ENCODE measurements at regions not wholly inside any gene's neighbourhood (a gene's known extent, or its start where the extent isn't known, plus 50 kb on each side); places are given as distances from the start of the nearest gene placed in this dataset.

DNA sequence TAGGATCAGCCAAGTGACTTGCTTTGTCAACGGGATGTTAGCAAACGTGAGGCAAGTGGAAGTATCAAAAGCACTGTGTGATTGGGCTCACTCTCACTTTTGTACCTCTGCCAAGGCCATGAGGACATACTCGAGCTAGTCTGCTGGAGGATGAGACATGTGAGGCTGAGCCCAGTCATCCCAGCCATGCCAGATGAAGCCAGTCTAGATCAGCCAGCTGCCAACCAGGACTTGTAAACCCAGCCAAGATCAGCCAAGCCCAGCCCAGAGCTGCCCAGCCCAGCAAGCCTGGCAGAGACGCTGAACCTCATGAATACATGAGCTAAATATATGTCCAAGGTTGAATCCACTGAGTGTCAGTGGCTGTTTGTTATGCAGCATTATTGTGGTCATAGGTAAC is 369.7 kb downstream of the MN1 start:
- H3K4me3 ChIP-seq (ENCODE audit: low read depth, low read length), result no peak overlapping the region
- no peak for DNase-seq (ENCODE audit: low read depth)
- no peak for TF ChIP-seq CTCF (IDR thresholded peaks at IDR 0.05; ENCODE audit: low read depth, low read length, missing control alignments)

DNA sequence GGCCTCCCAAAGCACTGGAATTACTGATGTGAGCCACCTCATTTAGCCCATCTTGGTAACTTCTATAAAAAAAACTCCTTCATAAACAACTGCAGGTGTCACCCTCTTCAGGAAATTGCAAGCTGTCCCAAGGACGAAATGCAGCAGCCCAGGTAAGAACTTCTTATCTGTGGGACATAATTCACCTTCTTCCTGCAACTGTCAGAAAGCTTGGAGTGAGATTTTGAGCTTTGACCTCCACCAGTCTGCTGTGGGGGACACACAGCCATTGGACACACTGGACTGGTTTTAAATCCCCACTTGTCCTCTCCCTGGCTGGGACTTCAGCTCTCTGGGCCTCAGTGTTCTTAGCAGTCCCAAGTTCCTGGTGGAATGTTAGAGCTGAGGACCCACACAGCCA is 368.5 kb downstream of the MN1 start:
- no peak for TF ChIP-seq CTCF (IDR thresholded peaks at IDR 0.05; ENCODE audit: low read depth, low read length, missing control alignments)
- H3K4me3 ChIP-seq (ENCODE audit: low read depth, low read length), result no peak overlapping the region
- DNase-seq (ENCODE audit: low read depth), result no peak

- no peak overlapping the region for H3K4me3 ChIP-seq (ENCODE audit: low read depth, low read length)
- DNase-seq (ENCODE audit: low read depth), result no peak
- no peak for TF ChIP-seq CTCF (IDR thresholded peaks at IDR 0.05; ENCODE audit: low read depth, low read length, missing control alignments)
Measured at GRCh38 chr22:27433585-27434190, 367.9 kb downstream of the MN1 start.

DNA sequence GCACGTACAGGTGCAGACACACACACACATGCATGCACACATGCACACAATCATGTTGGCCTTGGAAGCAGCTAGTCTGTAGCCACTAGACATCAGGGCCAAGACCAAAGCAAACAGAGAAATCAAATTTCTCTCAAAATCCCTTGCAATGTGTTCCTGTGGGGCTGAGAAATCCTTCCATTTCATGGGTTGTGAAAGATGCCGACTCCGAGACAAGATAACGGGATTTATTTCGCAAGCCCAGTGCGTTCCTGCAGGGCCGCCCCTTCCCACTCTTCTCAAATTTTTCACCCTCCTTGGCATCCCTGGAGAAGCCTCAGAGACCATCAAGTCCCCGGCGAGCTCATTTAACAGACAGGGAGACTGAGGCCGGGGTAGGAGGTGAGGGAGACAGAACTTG is 366.7 kb downstream of the MN1 start:
- DNase-seq (ENCODE audit: low read depth), result no peak
- no peak overlapping the region for H3K4me3 ChIP-seq (ENCODE audit: low read depth, low read length)
- no peak for TF ChIP-seq CTCF (IDR thresholded peaks at IDR 0.05; ENCODE audit: low read depth, low read length, missing control alignments)

DNA sequence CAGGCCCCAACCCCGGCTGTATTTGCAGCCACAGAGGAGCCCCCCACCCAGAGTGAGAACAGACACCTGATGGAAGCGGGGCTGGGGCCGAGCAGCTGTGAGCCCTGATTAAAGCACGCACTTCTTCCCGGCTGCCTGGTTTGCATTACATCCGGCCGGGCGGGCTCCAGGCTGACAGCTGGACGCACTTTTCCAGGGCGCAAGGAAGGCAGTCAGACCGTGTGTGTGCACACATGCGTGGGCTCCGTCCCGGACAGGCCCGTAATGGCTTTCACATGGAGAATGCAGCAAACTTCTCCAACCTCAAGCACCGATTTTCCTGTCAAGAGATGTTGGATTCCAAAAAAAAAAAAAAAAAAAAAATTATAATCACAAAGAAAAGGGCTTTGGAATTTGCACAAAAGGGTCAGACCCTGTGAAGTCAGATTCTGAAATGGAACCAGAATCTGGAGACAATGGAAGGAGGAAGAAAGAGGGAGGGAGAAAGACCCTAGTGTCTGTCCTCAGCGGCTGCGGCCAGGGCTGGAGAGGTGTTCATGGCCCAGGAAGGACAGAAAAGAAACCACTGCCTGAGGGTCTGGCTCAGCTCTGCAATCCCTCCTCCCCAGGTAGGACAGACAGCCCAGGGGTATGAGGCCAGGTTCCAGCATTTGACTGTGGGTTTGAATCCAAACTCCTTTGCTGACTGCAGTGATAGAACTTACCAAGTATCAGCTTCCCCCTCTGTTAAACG is 365.5 kb downstream of the MN1 start:
- no peak for TF ChIP-seq CTCF (IDR thresholded peaks at IDR 0.05; ENCODE audit: low read depth, low read length, missing control alignments)
- DNase-seq (ENCODE audit: low read depth), result no peak
- no peak overlapping the region for H3K4me3 ChIP-seq (ENCODE audit: low read depth, low read length)

DNA sequence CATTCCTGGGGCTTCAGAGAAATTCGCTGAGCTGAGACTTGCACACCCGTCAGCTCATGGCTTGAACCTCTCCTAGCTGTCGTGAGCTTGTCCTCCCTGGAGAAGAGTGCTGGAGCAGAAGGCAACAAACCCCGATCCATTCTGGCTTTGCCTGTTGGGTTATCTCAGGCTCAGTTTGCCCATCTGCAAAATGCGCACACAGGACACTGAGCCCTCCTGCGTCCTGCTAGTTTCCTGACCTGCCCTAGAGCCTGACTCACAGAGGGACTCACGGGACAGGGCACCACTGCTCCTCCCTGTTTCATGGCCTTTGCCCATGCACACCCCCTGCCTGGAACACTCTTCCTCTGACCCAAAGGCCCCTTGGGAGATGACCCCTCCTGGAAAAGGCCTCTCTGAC is 365.0 kb downstream of the MN1 start:
- TF ChIP-seq CTCF (IDR thresholded peaks at IDR 0.05; ENCODE audit: low read depth, low read length, missing control alignments), result no peak
- H3K4me3 ChIP-seq (ENCODE audit: low read depth, low read length), result no peak overlapping the region
- DNase-seq (ENCODE audit: low read depth), result no peak

GRCh38 chr22:27437570-27437969 is 364.0 kb downstream of the MN1 start:
- H3K4me3 ChIP-seq (ENCODE audit: low read depth, low read length), result no peak overlapping the region
- DNase-seq (ENCODE audit: low read depth), result no peak
- TF ChIP-seq CTCF (IDR thresholded peaks at IDR 0.05; ENCODE audit: low read depth, low read length, missing control alignments), result no peak
